Body of pancreas (tissue), 4 donors: ENCODE measurements at regions not wholly inside any gene's neighbourhood (a gene's known extent, or its start where the extent isn't known, plus 50 kb on each side); places are given as distances from the start of the nearest gene placed in this dataset.

ENCODE experiments used
- ATAC-seq: fragments of 150-250 bp; one replicate; pipeline ENCODE4 v1.9.1; 2016
- DNase-seq, 4 donors: peaks; one replicate each; pipeline ENCODE4 v3.0.0-alpha.2; 2019
- H3K27ac ChIP-seq, 4 donors: fragments of 200-600 bp; sonication (generic); 1 replicate in 3 of 4; 2 replicates in 1 of 4; pipeline versions ENCODE4 v1.5.1 to v1.6.1; 2016 to 2019; ENCODE audit warnings: mild to moderate bottlenecking in 1 of 4, mixed read lengths in 1 of 4, moderate library complexity in 1 of 4
- H3K27me3 ChIP-seq, 2 donors: fragments of 200-600 bp; sonication (generic); one replicate each; pipeline ENCODE4 v1.6.0; 2016; ENCODE audit warnings: mild to moderate bottlenecking in 1 of 2
- H3K36me3 ChIP-seq, 2 donors: fragments of 200-600 bp; sonication (generic); replicated peaks in 1 of 2; 2 replicates each; pipeline ENCODE4 v1.5.1; 2016; ENCODE audit warnings: low read depth in 2 of 2; ENCODE audit not compliant: insufficient read depth in 1 of 2
- H3K4me1 ChIP-seq: fragments of 200-600 bp; sonication (generic); one replicate; pipeline ENCODE4 v1.6.0; 2016
- H3K4me3 ChIP-seq, 2 donors: fragments of 200-600 bp; sonication (generic); 1 replicate in 1 of 2; 2 replicates in 1 of 2; pipeline ENCODE4 v1.5.1; 2016 to 2019
- H3K9me3 ChIP-seq, 3 donors: fragments of 200-600 bp; sonication (generic); 1 replicate in 2 of 3; 2 replicates in 1 of 3; pipeline ENCODE4 v1.5.1; 2016
- POLR2A ChIP-seq, 3 donors: fragments of 450-650 bp; IDR thresholded peaks; one replicate each; pipeline ENCODE4 v1.6.1; 2016; ENCODE audit warnings: antibody characterized with exemption in 3 of 3, mild to moderate bottlenecking in 2 of 3
- WGBS, 2 donors: methylation state at CpG; one replicate each; pipeline ENCODE4 v1.1.5; 2017; 5-methylcytosine and 5-hydroxymethylcytosine counted together
- intact Hi-C: fragments of 100-400 bp; cut with DNase I; formaldehyde crosslinking; loops from one replicate; pipeline ENCODE4 v1.15.1; 2023
- TF ChIP-seq, protein P1 (sequence below), 7 experiments: fragments of 450-650 bp in 4 of 7; fragments of 200-600 bp in 3 of 7; sonication (generic) in 3 of 7; IDR thresholded peaks; one replicate each; pipeline ENCODE4 v1.5.1; 2016 to 2019; ENCODE audit warnings: antibody characterized with exemption in 7 of 7

DNA sequence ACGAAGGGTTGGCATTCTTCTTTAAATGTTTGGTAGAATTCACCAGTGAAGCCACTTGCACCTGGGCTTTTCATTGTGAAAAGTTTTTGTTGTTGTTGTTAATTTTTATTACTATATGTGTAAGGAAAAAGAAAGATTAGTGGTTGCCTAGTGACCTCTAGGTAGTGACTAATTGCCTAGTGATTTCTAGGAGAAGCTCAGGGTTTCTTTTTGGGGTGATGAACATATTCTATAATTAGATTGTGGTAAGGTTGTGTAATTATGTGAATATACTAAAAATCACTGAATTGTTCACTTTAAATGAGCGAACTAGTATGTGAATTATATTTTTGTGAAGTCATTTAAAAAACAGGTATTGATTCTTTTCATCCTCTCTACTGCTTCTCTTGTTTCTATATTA is 123.8 kb upstream of the TMEM170B start:
- TF ChIP-seq, protein P1, sequence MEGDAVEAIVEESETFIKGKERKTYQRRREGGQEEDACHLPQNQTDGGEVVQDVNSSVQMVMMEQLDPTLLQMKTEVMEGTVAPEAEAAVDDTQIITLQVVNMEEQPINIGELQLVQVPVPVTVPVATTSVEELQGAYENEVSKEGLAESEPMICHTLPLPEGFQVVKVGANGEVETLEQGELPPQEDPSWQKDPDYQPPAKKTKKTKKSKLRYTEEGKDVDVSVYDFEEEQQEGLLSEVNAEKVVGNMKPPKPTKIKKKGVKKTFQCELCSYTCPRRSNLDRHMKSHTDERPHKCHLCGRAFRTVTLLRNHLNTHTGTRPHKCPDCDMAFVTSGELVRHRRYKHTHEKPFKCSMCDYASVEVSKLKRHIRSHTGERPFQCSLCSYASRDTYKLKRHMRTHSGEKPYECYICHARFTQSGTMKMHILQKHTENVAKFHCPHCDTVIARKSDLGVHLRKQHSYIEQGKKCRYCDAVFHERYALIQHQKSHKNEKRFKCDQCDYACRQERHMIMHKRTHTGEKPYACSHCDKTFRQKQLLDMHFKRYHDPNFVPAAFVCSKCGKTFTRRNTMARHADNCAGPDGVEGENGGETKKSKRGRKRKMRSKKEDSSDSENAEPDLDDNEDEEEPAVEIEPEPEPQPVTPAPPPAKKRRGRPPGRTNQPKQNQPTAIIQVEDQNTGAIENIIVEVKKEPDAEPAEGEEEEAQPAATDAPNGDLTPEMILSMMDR (IDR thresholded peaks at IDR 0.05) = no peak
- no peak for TF ChIP-seq POLR2A (IDR thresholded peaks at IDR 0.05)
- ATAC-seq = no peak
- H3K27me3 ChIP-seq = no peaks in the 10 kb centered on the region
- no peak for DNase-seq
- no peak overlapping the region for H3K27ac ChIP-seq
- WGBS, 2 donors = 63 to 92% methylated on average over 2 of the region's 2 CpGs
- H3K9me3 ChIP-seq = no peaks in the 10 kb centered on the region
- H3K4me3 ChIP-seq = no peak overlapping the region
- no peaks in the 10 kb centered on the region for H3K36me3 ChIP-seq
- intact Hi-C loops = no loop called here
- no peaks in the 10 kb centered on the region for H3K4me1 ChIP-seq

DNA sequence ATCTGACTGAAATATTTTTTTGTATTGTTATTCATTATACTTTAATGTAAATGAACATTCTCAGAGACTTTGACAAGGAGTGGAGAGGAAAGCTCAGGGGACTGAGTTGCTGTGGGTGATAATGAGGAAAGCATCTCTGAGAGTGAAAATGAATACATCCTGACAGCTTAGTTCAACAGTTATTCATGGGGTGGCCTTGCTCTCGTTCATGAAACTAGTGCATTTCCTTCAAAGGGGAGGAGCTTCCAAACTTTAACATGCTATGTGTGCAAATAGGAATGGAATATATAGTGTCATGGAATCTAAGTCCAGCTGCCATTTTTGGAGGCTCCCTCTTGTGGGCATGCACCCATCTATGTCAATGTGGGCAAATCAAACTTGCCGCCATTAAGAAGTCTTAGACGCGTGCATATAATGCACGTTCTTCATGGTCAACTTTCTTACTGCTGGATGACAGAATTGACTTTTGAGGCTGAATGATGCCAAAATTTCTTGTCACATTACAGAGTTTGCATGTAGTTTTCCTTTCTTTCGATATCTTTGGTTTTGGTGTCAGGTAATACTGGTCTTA is 124.3 kb upstream of the TMEM170B start:
- WGBS, 2 donors = 86 to 92% methylated on average over 6 of the region's 6 CpGs
- no peaks in the 10 kb centered on the region for H3K4me1 ChIP-seq
- DNase-seq = no peak
- H3K4me3 ChIP-seq = no peak overlapping the region
- no peaks in the 10 kb centered on the region for H3K36me3 ChIP-seq
- no peak for TF ChIP-seq POLR2A (IDR thresholded peaks at IDR 0.05)
- TF ChIP-seq, protein P1 (IDR thresholded peaks at IDR 0.05) = no peak
- no peak for ATAC-seq
- no peak overlapping the region for H3K27ac ChIP-seq
- H3K27me3 ChIP-seq = no peaks in the 10 kb centered on the region
- intact Hi-C loops = no loop called here
- H3K9me3 ChIP-seq = no peaks in the 10 kb centered on the region

DNA sequence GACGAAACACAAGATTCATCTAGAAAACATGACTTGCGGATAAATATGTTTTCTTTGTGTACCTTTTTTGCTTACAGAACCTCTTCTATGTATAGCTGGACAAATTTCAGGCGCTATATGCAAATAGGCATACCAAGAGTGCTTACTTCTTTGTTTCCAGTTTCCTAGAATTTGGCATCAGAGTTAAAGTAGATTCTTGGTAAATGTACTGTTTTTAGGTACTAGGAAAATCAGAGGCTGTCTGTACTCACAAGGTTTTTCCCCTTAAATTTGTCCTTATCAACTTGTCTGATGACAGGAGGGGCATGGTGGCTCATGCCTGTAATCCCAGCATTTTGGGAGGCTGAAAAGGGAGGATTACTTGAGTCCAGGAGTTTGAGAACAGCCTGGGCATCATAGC is 124.9 kb upstream of the TMEM170B start:
- WGBS, 2 donors = 82 to 88% methylated on average over 3 of the region's 3 CpGs
- H3K4me3 ChIP-seq = no peak overlapping the region
- intact Hi-C loops = no loop called here

DNA sequence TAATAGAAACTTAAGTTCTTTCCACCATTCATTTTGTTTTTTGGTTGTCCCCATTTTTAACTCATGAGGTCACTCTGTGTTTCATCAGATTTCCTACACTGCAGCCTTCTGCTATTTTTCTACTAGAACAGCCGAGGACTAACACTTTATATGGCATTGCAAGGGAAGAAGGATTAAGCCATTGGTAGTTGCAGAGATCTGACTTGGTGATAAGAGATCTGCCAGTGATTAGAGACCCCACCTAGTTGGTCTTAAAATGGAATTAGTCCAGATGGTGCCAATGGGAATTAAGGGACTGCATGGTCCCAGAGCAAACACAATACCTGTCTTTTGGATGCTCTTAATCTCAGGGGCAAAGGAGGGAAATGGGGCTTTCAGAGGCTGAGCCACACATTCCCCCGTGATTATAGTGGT is 125.5 kb upstream of the TMEM170B start:
- WGBS, 2 donors = 53 to 72% methylated on average over 2 of the region's 2 CpGs
- no peak overlapping the region for H3K27ac ChIP-seq
- no peaks in the 10 kb centered on the region for H3K36me3 ChIP-seq
- DNase-seq (no peak), ATAC-seq (no peak)
- TF ChIP-seq, protein P1 (IDR thresholded peaks at IDR 0.05) = no peak
- TF ChIP-seq POLR2A (IDR thresholded peaks at IDR 0.05) = no peak
- H3K4me3 ChIP-seq = no peak overlapping the region
- no peaks in the 10 kb centered on the region for H3K9me3 ChIP-seq
- intact Hi-C loops = no loop called here
- no peaks in the 10 kb centered on the region for H3K4me1 ChIP-seq
- no peaks in the 10 kb centered on the region for H3K27me3 ChIP-seq

More for the DNA sequence above, 124.9 kb upstream of the TMEM170B start:
- ATAC-seq = no peak
- Histone ChIP-seq H3K27ac (no peak overlapping the region), H3K27me3 (no peaks in the 10 kb centered on the region), H3K9me3 (no peaks in the 10 kb centered on the region), H3K4me1 (no peaks in the 10 kb centered on the region), H3K36me3 (no peaks in the 10 kb centered on the region)
- no peak for DNase-seq
- TF ChIP-seq, protein P1 (IDR thresholded peaks at IDR 0.05) = no peak
- TF ChIP-seq POLR2A (IDR thresholded peaks at IDR 0.05) = no peak

DNA sequence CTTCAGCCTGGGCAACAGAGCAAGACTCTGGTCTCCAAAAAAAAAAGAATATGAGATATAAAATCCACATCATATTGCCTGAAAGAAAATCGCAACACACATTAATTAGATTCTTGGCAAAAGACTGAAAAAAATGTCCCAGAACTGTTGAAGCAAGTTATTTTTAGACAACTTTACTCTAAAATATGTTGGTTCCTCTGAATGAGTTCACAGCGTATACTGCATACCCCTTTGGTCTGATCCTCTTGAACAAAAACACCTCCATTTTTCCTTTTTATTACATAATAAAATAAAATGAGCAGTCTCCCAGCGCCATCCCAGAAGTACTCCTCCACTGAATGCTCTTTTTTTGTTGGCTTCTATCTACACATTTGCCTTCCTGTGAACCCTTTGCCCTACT is 126.0 kb upstream of the TMEM170B start:
- 85 to 92% methylated on average over 3 of the region's 3 CpGs for WGBS, 2 donors
- Histone ChIP-seq H3K4me1 (no peaks in the 10 kb centered on the region), H3K9me3 (no peaks in the 10 kb centered on the region), H3K27ac (no peak overlapping the region), H3K27me3 (no peaks in the 10 kb centered on the region), H3K36me3 (no peaks in the 10 kb centered on the region), H3K4me3 (no peak overlapping the region)
- TF ChIP-seq, protein P1 (IDR thresholded peaks at IDR 0.05) = no peak
- TF ChIP-seq POLR2A (IDR thresholded peaks at IDR 0.05) = no peak
- ATAC-seq (no peak), DNase-seq (no peak)
- intact Hi-C loops = no loop called here
